SK-N-SH (cell line): ENCODE measurements at regions not wholly inside any gene's neighbourhood (a gene's known extent, or its start where the extent isn't known, plus 50 kb on each side); places are given as distances from the start of the nearest gene placed in this dataset.

Experiments
- CTCF ChIA-PET: fragments of 300-600, 350-600 bp; formaldehyde crosslinking; extraction: SDS; loops from one replicate; lab custom pipeline; 2021; lab: Yijun Ruan, JAX
- POLR2A ChIA-PET: fragments of 350-600 bp; sonication (Branson Sonifier 250); formaldehyde crosslinking; extraction: SDS; loops from one replicate; lab custom pipeline; 2020; ENCODE audit warnings: antibody characterized with exemption, inconsistent platforms; lab: Yijun Ruan, JAX
- DNase-seq: peaks from one replicate; pipeline ENCODE4 v3.0.0; 2012
- H2AFZ ChIP-seq: fragments of 200-600 bp; sonication (generic); 2 replicates; pipeline ENCODE4 v1.8.1; 2016; ENCODE audit warnings: antibody characterized with exemption, mild to moderate bottlenecking, low read depth
- H3F3A ChIP-seq: fragments of 200-600 bp; sonication (generic); replicated peaks from 2 replicates; pipeline ENCODE3; 2016; ENCODE audit warnings: antibody characterized with exemption, mild to moderate bottlenecking; ENCODE audit not compliant: insufficient read depth
- H3K27ac ChIP-seq, 2 experiments: fragments of 200-500 bp in 1 of 2; fragments of 200-600 bp in 1 of 2; sonication (Bioruptor generic) in 1 of 2; sonication (generic), shearing (Covaris generic) in 1 of 2; 2 replicates each; pipeline versions ENCODE4 v1.5.1 to v1.6.1; 2014 to 2016; ENCODE audit warnings: low read depth in 2 of 2, inconsistent platforms in 1 of 2, low read length in 1 of 2, mild to moderate bottlenecking in 1 of 2, mixed read lengths in 1 of 2
- H3K27me3 ChIP-seq: fragments of 200-600 bp; sonication (generic), shearing (Covaris generic); 2 replicates; pipeline ENCODE4 v1.6.1; 2016; ENCODE audit warnings: mixed run types; ENCODE audit not compliant: insufficient read depth
- H3K36me3 ChIP-seq, 2 experiments: fragments of 200-500 bp in 1 of 2; fragments of 200-600 bp in 1 of 2; sonication (Bioruptor generic) in 1 of 2; sonication (generic) in 1 of 2; replicated peaks in 1 of 2; 2 replicates each; pipeline versions ENCODE3 to v1.5.1; 2014 to 2016; ENCODE audit warnings: low read length in 1 of 2, mild to moderate bottlenecking in 1 of 2; ENCODE audit not compliant: insufficient read depth in 2 of 2, control insufficient read depth in 1 of 2
- H3K4me1 ChIP-seq, 2 experiments: fragments of 200-500 bp in 1 of 2; fragments of 200-600 bp in 1 of 2; sonication (Bioruptor generic) in 1 of 2; sonication (generic), shearing (Covaris generic) in 1 of 2; 2 replicates each; pipeline versions ENCODE4 v1.5.1 to v1.6.1; 2014 to 2016; ENCODE audit warnings: low read depth in 1 of 2, low read length in 1 of 2, mixed run types in 1 of 2; ENCODE audit not compliant: insufficient read depth in 2 of 2, control insufficient read depth in 1 of 2
- H3K4me2 ChIP-seq: fragments of 200-600 bp; sonication (generic), shearing (Covaris generic); 2 replicates; pipeline ENCODE4 v1.6.1; 2017; ENCODE audit warnings: mixed run types
- H3K4me3 ChIP-seq, 2 experiments: fragments of 200-500 bp in 1 of 2; fragments of 200-600 bp in 1 of 2; sonication (Bioruptor generic) in 1 of 2; sonication (generic), shearing (Covaris generic) in 1 of 2; 2 replicates each; pipeline versions ENCODE4 v1.5.1 to v1.8.1; 2014 to 2016; ENCODE audit warnings: low read depth in 2 of 2, inconsistent platforms in 1 of 2, low read length in 1 of 2, mild to moderate bottlenecking in 1 of 2, mixed read lengths in 1 of 2, moderate library complexity in 1 of 2
- H3K79me2 ChIP-seq: fragments of 200-600 bp; sonication (generic); 2 replicates; pipeline ENCODE4 v1.8.1; 2017; ENCODE audit warnings: mild to moderate bottlenecking; ENCODE audit not compliant: insufficient read depth
- H3K9ac ChIP-seq: fragments of 200-600 bp; sonication (generic); 2 replicates; pipeline ENCODE4 v1.6.1; 2017; ENCODE audit warnings: mixed run types
- H3K9me2 ChIP-seq: fragments of 200-600 bp; sonication (generic); 2 replicates; pipeline ENCODE4 v1.6.1; 2017; ENCODE audit warnings: mixed run types
- H3K9me3 ChIP-seq: fragments of 200-600 bp; sonication (generic); 2 replicates; pipeline ENCODE4 v1.6.1; 2017; ENCODE audit warnings: mixed run types, mild to moderate bottlenecking, moderate library complexity
- H4K20me1 ChIP-seq: fragments of 200-600 bp; sonication (generic); 2 replicates; pipeline ENCODE4 v1.6.1; 2017; ENCODE audit warnings: mild to moderate bottlenecking, mixed run types; ENCODE audit not compliant: insufficient read depth
- EP300 ChIP-seq, 2 experiments: IDR thresholded peaks; 2 replicates each; pipeline versions ENCODE4 v1.4.0 to v1.6.1; 2012; ENCODE audit warnings: borderline replicate concordance in 1 of 2, low read depth in 1 of 2, low read length in 1 of 2
- FOSL2 ChIP-seq: IDR thresholded peaks from 2 replicates; pipeline ENCODE4 v1.4.0; 2012; ENCODE audit warnings: low read depth, mild to moderate bottlenecking, moderate library complexity, borderline replicate concordance
- FOXJ3 ChIP-seq: sonication (generic); formaldehyde crosslinking; IDR thresholded peaks from 2 replicates; pipeline ENCODE4 v1.5.1; 2020; ENCODE audit warnings: mild to moderate bottlenecking, missing genetic modification reagents
- GATA2 ChIP-seq: sonication (generic); formaldehyde crosslinking; IDR thresholded peaks from 2 replicates; pipeline ENCODE4 v1.5.0; 2020; ENCODE audit warnings: mild to moderate bottlenecking, missing genetic modification reagents
- MEF2A ChIP-seq: IDR thresholded peaks from 2 replicates; pipeline ENCODE4 v1.4.0; 2012; ENCODE audit warnings: low read depth, borderline replicate concordance
- RFX5 ChIP-seq: IDR thresholded peaks from 2 replicates; pipeline ENCODE4 v1.6.1; 2012; ENCODE audit warnings: mild to moderate bottlenecking, improper control_type of control experiment, low read length
- RXRA ChIP-seq: IDR thresholded peaks from 2 replicates; pipeline ENCODE4 v1.4.0; 2012; ENCODE audit warnings: low read depth, mild to moderate bottlenecking, borderline replicate concordance
- SMC3 ChIP-seq: IDR thresholded peaks from 2 replicates; pipeline ENCODE4 v1.6.1; 2012; ENCODE audit warnings: low read depth, low read length, improper control_type of control experiment
- WGBS: methylation state at CpG from one replicate; pipeline ENCODE4 v1.1.6; 2017; ENCODE audit warnings: low lambda C conversion rate; 5-methylcytosine and 5-hydroxymethylcytosine counted together
- TF ChIP-seq, protein P1 (sequence below): IDR thresholded peaks from 2 replicates; pipeline ENCODE4; 2012
- TF ChIP-seq, protein P2 (sequence below): fragments of 150-350 bp; IDR thresholded peaks from 2 replicates; pipeline ENCODE4 v1.6.1; 2016; ENCODE audit warnings: mild to moderate bottlenecking, low read depth, low read length
- TF ChIP-seq, protein P3 (sequence below): fragments of 200-600 bp; sonication (generic); IDR thresholded peaks from 2 replicates; pipeline ENCODE4 v1.6.1; 2017; ENCODE audit warnings: antibody characterized with exemption, mild to moderate bottlenecking, moderate library complexity
- TF ChIP-seq, protein P4 (sequence below): IDR thresholded peaks from 2 replicates; pipeline ENCODE4 v1.6.1; 2012; ENCODE audit warnings: mild to moderate bottlenecking, low read depth, low read length, moderate library complexity
- TF ChIP-seq, protein P5 (sequence below): fragments of 150-350 bp; IDR thresholded peaks from 2 replicates; pipeline ENCODE4 v1.6.1; 2017; ENCODE audit warnings: antibody characterized with exemption, low read length, low read depth, borderline replicate concordance

DNA sequence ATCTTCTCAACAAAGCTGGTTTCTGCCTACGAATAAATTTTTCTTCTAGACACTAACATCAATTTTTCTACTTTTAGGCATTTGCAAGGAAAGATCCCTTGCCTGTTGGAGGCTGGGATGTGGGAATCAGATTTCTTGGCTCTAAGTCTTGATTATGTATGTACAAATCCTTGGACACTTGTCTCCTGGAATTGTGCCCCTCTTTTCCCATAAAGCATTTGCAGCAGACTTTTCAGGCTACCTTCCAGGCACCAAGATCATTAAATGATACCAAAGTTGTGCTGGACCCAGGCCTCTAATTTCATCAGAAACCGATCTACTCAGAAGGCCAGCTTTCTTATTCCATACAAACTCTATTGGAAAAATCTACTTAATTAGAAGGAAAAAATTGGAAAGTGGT lies 339.5 kb upstream of the DIPK2B start:
- no peak overlapping the region for H3K9ac ChIP-seq
- no peaks in the 10 kb centered on the region for H3K9me2 ChIP-seq
- H4K20me1 ChIP-seq = no peaks in the 10 kb centered on the region
- no peaks in the 10 kb centered on the region for H3K79me2 ChIP-seq
- POLR2A ChIA-PET = no interaction called here
- no peaks in the 10 kb centered on the region for H3K27me3 ChIP-seq
- no peaks in the 10 kb centered on the region for H3K9me3 ChIP-seq
- H3F3A ChIP-seq = no peaks in the 10 kb centered on the region
- H3K27ac ChIP-seq = no peak overlapping the region
- H3K4me2 ChIP-seq = no peak overlapping the region
- no peak overlapping the region for H2AFZ ChIP-seq
- H3K4me1 ChIP-seq = no peaks in the 10 kb centered on the region
- TF ChIP-seq RXRA (no peak), FOSL2 (no peak), EP300 (IDR thresholded peaks at IDR 0.05; ENCODE audit: borderline replicate concordance in 1 of 2, low read depth in 1 of 2, low read length in 1 of 2) (no peak), GATA2 (CRISPR knock-in tag) (no peak), MEF2A (no peak), FOXJ3 (CRISPR knock-in tag) (no peak), SMC3 (no peak), RFX5 (no peak)
- TF ChIP-seq, protein P1, sequence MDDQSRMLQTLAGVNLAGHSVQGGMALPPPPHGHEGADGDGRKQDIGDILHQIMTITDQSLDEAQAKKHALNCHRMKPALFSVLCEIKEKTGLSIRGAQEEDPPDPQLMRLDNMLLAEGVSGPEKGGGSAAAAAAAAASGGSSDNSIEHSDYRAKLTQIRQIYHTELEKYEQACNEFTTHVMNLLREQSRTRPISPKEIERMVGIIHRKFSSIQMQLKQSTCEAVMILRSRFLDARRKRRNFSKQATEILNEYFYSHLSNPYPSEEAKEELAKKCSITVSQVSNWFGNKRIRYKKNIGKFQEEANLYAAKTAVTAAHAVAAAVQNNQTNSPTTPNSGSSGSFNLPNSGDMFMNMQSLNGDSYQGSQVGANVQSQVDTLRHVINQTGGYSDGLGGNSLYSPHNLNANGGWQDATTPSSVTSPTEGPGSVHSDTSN = no peak
- TF ChIP-seq, protein P2, sequence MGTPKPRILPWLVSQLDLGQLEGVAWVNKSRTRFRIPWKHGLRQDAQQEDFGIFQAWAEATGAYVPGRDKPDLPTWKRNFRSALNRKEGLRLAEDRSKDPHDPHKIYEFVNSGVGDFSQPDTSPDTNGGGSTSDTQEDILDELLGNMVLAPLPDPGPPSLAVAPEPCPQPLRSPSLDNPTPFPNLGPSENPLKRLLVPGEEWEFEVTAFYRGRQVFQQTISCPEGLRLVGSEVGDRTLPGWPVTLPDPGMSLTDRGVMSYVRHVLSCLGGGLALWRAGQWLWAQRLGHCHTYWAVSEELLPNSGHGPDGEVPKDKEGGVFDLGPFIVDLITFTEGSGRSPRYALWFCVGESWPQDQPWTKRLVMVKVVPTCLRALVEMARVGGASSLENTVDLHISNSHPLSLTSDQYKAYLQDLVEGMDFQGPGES = no peak
- TF ChIP-seq, protein P3, sequence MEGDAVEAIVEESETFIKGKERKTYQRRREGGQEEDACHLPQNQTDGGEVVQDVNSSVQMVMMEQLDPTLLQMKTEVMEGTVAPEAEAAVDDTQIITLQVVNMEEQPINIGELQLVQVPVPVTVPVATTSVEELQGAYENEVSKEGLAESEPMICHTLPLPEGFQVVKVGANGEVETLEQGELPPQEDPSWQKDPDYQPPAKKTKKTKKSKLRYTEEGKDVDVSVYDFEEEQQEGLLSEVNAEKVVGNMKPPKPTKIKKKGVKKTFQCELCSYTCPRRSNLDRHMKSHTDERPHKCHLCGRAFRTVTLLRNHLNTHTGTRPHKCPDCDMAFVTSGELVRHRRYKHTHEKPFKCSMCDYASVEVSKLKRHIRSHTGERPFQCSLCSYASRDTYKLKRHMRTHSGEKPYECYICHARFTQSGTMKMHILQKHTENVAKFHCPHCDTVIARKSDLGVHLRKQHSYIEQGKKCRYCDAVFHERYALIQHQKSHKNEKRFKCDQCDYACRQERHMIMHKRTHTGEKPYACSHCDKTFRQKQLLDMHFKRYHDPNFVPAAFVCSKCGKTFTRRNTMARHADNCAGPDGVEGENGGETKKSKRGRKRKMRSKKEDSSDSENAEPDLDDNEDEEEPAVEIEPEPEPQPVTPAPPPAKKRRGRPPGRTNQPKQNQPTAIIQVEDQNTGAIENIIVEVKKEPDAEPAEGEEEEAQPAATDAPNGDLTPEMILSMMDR = no peak
- TF ChIP-seq, protein P4, sequence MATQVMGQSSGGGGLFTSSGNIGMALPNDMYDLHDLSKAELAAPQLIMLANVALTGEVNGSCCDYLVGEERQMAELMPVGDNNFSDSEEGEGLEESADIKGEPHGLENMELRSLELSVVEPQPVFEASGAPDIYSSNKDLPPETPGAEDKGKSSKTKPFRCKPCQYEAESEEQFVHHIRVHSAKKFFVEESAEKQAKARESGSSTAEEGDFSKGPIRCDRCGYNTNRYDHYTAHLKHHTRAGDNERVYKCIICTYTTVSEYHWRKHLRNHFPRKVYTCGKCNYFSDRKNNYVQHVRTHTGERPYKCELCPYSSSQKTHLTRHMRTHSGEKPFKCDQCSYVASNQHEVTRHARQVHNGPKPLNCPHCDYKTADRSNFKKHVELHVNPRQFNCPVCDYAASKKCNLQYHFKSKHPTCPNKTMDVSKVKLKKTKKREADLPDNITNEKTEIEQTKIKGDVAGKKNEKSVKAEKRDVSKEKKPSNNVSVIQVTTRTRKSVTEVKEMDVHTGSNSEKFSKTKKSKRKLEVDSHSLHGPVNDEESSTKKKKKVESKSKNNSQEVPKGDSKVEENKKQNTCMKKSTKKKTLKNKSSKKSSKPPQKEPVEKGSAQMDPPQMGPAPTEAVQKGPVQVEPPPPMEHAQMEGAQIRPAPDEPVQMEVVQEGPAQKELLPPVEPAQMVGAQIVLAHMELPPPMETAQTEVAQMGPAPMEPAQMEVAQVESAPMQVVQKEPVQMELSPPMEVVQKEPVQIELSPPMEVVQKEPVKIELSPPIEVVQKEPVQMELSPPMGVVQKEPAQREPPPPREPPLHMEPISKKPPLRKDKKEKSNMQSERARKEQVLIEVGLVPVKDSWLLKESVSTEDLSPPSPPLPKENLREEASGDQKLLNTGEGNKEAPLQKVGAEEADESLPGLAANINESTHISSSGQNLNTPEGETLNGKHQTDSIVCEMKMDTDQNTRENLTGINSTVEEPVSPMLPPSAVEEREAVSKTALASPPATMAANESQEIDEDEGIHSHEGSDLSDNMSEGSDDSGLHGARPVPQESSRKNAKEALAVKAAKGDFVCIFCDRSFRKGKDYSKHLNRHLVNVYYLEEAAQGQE = no peak
- TF ChIP-seq, protein P5, sequence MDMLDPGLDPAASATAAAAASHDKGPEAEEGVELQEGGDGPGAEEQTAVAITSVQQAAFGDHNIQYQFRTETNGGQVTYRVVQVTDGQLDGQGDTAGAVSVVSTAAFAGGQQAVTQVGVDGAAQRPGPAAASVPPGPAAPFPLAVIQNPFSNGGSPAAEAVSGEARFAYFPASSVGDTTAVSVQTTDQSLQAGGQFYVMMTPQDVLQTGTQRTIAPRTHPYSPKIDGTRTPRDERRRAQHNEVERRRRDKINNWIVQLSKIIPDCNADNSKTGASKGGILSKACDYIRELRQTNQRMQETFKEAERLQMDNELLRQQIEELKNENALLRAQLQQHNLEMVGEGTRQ = no peak
- 18% methylated on average over 2 of the region's 2 CpGs for WGBS
- CTCF ChIA-PET = no interaction called here
- DNase-seq = no peak
- peaks cover 0 to 3% of the 10 kb centered on the region in 2 experiments for H3K36me3 ChIP-seq
- H3K4me3 ChIP-seq = no peak overlapping the region
